Gastroesophageal sphincter (tissue), 3 donors: ENCODE measurements at regions not wholly inside any gene's neighbourhood (a gene's known extent, or its start where the extent isn't known, plus 50 kb on each side); places are given as distances from the start of the nearest gene placed in this dataset.

Source experiments
- EP300 ChIP-seq: sonication (generic); formaldehyde crosslinking; IDR thresholded peaks from one replicate; pipeline ENCODE4 v1.6.1; 2017; ENCODE audit warnings: antibody characterized with exemption, mild to moderate bottlenecking
- POLR2A ChIP-seq, 2 donors: fragments of 450-650 bp; IDR thresholded peaks; one replicate each; pipeline ENCODE4 v1.6.1; 2017; ENCODE audit warnings: antibody characterized with exemption in 2 of 2, mild to moderate bottlenecking in 2 of 2, moderate library complexity in 1 of 2
- TF ChIP-seq, protein P1 (sequence below), 4 experiments: fragments of 200-600 bp in 2 of 4; fragments of 450-650 bp in 2 of 4; sonication (generic) in 1 of 4; IDR thresholded peaks; one replicate each; pipeline ENCODE4 v1.5.1; 2017 to 2019; ENCODE audit warnings: antibody characterized with exemption in 4 of 4, mild to moderate bottlenecking in 2 of 4, moderate library complexity in 2 of 4

DNA sequence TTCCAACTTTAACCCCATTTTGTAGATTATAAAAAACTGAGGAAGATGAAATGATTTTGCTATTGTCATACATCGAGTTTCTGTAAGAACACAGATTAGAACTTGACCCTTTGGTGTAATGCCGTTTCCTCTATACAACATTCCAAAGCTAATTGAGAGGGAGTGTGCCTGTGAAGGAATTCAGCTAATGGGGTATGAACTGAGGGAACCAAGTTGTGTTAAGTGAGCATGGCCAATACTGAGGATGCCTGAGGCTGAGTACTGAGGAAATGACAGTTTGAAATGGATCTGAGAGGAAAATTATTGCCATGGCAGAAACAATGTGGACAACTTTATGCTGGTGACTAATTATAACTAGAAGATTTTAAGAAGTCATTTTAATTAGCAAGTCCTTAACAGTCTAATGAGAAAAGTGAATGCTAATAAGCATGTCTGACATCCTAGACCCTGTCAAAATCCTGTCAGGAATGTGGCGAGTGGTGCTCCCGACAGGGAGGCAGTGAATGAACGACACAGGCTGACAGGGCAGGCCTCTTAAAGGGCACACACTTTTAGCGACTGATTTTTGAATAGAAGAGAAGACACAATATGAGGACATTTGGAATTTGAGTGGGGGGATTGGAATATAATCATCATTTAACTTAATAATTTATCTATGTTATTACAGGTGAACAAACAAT is 262.5 kb downstream of the HLX start:
- TF ChIP-seq, protein P1, sequence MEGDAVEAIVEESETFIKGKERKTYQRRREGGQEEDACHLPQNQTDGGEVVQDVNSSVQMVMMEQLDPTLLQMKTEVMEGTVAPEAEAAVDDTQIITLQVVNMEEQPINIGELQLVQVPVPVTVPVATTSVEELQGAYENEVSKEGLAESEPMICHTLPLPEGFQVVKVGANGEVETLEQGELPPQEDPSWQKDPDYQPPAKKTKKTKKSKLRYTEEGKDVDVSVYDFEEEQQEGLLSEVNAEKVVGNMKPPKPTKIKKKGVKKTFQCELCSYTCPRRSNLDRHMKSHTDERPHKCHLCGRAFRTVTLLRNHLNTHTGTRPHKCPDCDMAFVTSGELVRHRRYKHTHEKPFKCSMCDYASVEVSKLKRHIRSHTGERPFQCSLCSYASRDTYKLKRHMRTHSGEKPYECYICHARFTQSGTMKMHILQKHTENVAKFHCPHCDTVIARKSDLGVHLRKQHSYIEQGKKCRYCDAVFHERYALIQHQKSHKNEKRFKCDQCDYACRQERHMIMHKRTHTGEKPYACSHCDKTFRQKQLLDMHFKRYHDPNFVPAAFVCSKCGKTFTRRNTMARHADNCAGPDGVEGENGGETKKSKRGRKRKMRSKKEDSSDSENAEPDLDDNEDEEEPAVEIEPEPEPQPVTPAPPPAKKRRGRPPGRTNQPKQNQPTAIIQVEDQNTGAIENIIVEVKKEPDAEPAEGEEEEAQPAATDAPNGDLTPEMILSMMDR (IDR thresholded peaks at IDR 0.05), result no peak
- TF ChIP-seq EP300, result no peak
- no peak for TF ChIP-seq POLR2A (IDR thresholded peaks at IDR 0.05)
